Glomerular endothelial cell (primary cell): ENCODE measurements at regions not wholly inside any gene's neighbourhood (a gene's known extent, or its start where the extent isn't known, plus 50 kb on each side); places are given as distances from the start of the nearest gene placed in this dataset.

ENCODE experiments used
- DNase-seq: peaks from one replicate; pipeline ENCODE4 v3.0.0-alpha.2; 2011; ENCODE audit warnings: low read depth, low spot score; ENCODE audit errors: extremely low read depth

GRCh38 chr5:119789406-119790117 lies 160.2 kb downstream of the FAM170A start:
- DNase-seq = no peak

DNA sequence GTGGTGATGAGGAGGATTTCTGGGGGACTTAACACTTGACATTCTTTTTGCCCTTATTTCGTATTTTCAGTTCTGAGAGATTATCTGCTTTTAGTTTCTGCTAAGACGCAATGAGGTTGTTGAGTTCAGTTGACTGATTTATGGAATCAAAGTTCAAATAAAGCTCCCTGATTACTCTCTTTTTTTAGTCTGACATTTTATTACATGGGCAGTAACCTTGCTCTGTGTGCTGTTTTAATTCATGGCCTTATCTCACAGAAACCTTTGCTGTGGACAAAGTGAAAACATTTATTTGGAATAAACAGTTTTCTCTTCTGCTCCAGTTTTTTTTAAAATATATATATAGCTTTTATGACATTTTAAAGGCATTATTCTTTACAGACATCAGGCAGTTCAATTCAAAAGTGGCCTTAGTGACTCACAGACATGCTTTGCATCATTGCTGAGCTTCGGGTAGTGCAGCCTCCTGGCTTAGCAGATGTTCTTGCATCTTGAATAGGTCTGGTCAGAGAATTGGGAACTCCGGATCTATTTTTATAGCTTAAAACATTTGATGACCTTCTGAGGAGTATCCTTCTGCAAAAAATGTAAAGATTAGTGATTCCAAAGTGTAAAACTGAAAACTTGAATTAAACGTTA lies 162.9 kb downstream of the FAM170A start:
- DNase-seq = no peak

GRCh38 chr5:119795768-119796167 lies 166.4 kb downstream of the FAM170A start:
- DNase-seq = no peak

GRCh38 chr5:119801570-119801969 lies 172.2 kb downstream of the FAM170A start:
- DNase-seq = no peak

DNA sequence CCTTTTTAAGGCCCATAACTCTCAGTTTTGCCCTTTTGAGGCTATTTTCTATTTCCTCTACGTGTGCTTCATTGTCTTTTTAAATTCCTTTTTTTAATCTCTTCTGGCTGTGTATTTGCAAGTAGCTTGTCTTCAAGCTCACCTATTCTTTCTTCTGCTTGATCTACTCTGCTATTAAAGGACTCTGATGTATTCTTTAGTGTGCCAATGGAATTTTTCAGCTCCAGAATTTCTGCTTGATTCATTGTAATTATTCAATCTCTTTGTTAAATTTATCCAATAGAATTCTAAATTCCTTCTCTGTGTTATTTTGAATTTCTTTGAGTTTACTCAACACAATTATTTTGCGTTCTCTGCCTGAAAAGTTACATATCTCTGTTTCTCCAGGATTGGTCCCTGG lies 178.7 kb downstream of the FAM170A start:
- no peak for DNase-seq

- DNase-seq = no peak
These were observed 179.1 kb downstream of the FAM170A start for GRCh38 chr5:119808474-119808873.

DNA sequence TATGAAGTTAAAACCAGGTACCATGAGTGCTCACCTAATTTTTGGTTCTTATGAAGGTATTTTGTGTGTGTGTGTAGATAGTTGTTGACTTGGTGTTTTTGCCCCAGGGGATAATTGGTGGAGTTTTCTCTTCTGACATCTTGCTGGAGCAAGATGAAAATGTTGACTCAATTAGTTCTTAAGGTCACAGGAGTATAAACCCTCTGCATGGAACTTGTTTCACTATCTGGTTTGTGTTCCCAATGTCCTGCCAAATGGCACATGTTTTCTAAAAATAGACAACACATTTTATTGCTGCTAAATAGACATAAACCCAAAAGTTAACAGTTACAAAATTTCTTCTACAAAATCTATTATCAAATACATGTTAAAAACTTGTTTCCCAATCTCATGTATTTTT lies 180.9 kb downstream of the FAM170A start:
- DNase-seq = no peak

- DNase-seq = no peak
These were observed 182.1 kb downstream of the FAM170A start for GRCh38 chr5:119811458-119811857.

GRCh38 chr5:119814655-119815054 lies 185.3 kb downstream of the FAM170A start:
- DNase-seq = no peak

DNA sequence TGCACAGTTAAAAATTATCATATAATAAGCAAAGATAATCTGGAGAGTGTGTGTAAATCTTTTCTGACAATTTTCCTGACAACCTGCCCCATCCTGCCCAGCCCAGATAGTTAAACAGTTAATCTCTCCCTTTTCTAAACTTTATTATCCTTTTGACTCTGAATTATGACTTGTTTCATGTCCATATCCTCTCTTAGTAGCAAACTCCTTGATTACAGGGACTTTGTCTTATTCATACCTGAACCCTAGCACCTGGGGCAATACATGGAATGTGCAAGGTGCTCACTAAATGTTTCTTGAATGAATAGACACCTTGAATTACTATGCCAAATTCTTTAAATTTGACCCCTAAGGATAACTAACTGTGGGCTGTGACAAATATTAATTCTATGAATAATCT lies 186.7 kb downstream of the FAM170A start:
- no peak for DNase-seq

DNA sequence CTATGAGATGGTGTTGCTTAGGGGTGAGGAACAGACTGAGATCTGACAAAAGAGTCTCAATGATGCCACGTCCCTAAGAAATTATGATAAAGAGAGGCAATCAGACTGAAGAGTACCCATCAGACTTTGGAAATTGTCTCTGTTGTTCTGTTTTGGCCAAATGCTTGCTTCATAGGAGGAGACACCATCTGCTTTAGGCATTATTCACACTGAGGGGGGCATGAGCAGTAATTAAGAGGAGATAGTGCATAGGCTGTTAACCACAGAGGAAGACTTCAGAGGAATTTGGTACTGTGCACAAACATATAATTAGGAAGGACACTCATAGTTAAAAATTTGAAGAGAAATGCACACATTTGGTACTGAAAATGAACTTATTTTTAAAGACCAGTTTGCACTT lies 190.7 kb downstream of the FAM170A start:
- DNase-seq = no peak

- no peak for DNase-seq
These were observed 191.2 kb downstream of the FAM170A start for GRCh38 chr5:119820608-119821007.

GRCh38 chr5:119828541-119828940 lies 199.2 kb downstream of the FAM170A start:
- no peak for DNase-seq

DNA sequence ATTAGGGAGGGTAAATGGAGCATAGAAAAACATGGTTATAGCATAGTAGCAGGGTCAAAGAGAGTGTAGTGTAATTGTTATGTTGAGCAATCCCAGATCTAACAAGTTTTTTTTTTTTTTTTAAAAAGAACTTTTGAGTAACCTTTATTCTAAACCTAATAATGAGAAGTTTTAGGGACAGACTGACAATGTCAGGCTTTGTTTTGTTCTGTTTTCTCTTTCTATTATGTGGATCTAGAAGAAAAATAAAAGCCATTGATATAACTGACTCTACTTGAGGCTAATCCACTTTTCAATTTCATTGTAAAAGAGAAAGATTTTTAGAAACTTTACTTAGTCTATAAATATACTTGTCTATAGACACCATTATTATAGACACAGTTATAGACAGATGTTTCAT lies 200.0 kb downstream of the FAM170A start:
- no peak for DNase-seq

GRCh38 chr5:119833176-119833575 lies 203.8 kb downstream of the FAM170A start:
- no peak for DNase-seq

GRCh38 chr5:119840175-119840574 lies 210.8 kb downstream of the FAM170A start:
- no peak for DNase-seq

DNA sequence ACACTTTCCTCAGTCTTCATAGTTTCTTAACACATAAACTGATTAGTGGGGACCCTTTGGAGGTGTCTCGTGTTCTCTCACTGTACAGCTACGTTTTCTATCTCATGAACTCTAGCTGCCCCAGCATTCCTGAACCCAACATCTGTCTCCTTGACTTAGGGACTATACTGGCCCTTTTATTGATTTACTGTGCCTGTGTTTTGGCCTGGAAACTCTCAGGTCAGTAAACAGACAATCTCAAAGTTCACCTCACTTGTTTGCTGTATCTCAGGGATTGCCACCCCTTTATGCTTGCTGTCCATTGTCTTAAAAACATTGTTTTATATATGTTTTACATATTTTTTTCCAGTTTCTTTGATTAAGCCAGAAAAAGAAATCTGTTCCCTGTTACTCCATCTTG lies 222.8 kb downstream of the FAM170A start:
- DNase-seq = no peak

GRCh38 chr5:119860463-119860862 lies 231.1 kb downstream of the FAM170A start:
- no peak for DNase-seq

GRCh38 chr5:119862619-119863018 lies 233.3 kb downstream of the FAM170A start:
- DNase-seq = no peak

GRCh38 chr5:119864286-119864685 lies 234.9 kb downstream of the FAM170A start:
- no peak for DNase-seq

DNA sequence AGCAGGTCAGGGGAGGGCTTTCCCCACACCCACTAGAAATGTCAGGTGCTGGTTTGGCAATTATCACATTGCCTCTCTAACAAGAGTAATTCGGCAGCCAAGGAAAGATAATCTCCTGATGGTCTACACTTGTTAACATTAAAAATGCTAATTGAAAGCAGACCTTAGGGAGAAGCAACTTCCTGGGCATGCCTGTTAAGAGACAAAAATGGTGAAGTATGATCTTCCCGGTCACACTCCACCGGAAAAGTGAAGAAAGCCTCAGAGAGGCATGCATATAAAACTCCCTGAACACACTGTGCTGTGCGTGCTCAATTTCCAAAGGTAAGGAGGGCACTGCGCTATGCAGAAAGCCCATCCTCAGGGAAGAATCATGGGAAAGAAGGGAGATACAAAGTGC lies 244.3 kb downstream of the FAM170A start:
- DNase-seq = no peak

DNA sequence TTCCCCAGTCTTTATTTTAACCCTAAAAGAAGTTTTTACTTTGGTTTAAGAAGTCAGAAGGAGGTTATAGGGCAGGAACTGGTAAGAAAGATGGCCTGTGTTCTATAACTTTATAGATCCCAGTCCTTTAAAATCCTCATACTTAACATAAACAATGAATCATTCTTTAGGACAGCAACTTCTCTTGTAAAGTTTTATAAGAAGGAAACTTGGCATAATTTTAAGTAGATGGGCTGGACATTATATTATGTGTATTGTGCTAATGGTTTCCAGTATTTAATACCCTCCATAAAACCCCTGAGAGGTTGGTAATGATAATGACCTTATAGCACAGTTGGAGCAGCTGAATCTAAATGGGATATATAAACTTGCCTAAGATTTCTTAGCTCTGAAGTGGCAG lies 247.2 kb downstream of the FAM170A start:
- DNase-seq = no peak

DNA sequence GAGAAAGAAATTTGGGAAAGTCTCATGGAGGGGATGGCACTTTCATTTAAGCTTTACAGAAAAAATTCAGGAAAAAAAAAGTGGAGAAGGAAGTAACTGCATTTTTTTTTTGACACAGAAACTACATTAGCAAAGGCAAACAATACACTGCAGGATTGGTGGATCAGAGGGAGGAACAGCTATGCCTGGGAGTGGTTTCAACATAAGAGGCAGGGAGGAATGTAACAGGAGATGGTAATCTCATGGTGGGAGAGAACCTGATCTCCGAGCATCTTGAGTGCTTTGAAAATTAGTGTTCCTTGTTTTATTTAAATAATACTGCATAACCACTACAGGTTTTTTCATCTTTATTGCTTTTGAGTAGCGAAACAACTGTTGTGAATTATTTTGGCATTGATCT lies 249.4 kb downstream of the FAM170A start:
- no peak for DNase-seq
